GM23248 (cell line): ENCODE measurements at regions not wholly inside any gene's neighbourhood (a gene's known extent, or its start where the extent isn't known, plus 50 kb on each side); places are given as distances from the start of the nearest gene placed in this dataset.

ENCODE experiments used
- DNase-seq: peaks from one replicate; pipeline ENCODE4 v3.0.0-alpha.2; 2015
- H2AFZ ChIP-seq: fragments of 200-600 bp; sonication (generic); 2 replicates; pipeline ENCODE4 v1.6.1; 2016; ENCODE audit warnings: antibody characterized with exemption
- H3F3A ChIP-seq: fragments of 200-600 bp; sonication (generic); 2 replicates; pipeline ENCODE4 v1.6.1; 2016; ENCODE audit warnings: mild to moderate bottlenecking, antibody characterized with exemption, mixed run types; ENCODE audit not compliant: insufficient read depth
- H3K27ac ChIP-seq: fragments of 200-600 bp; sonication (generic); 2 replicates; pipeline ENCODE4 v1.5.1; 2016; ENCODE audit warnings: mild to moderate bottlenecking
- H3K27me3 ChIP-seq: fragments of 200-600 bp; sonication (generic); replicated peaks from 2 replicates; pipeline ENCODE4 v1.6.1; 2016; ENCODE audit warnings: mild to moderate bottlenecking; ENCODE audit not compliant: insufficient read depth
- H3K36me3 ChIP-seq: fragments of 200-600 bp; sonication (generic); 2 replicates; pipeline ENCODE4 v1.6.1; 2016; ENCODE audit warnings: low read depth, mild to moderate bottlenecking
- H3K4me1 ChIP-seq: fragments of 200-600 bp; sonication (generic); 2 replicates; pipeline ENCODE4 v1.6.1; 2016; ENCODE audit warnings: mild to moderate bottlenecking; ENCODE audit not compliant: insufficient read depth
- H3K4me2 ChIP-seq: fragments of 200-600 bp; sonication (generic); one replicate; pipeline ENCODE4 v1.6.1; 2016; ENCODE audit warnings: mild to moderate bottlenecking; ENCODE audit not compliant: unreplicated experiment
- H3K4me3 ChIP-seq: fragments of 200-600 bp; sonication (generic); 2 replicates; pipeline ENCODE4 v1.5.1; 2016; ENCODE audit warnings: mild to moderate bottlenecking
- H3K79me2 ChIP-seq: fragments of 200-600 bp; sonication (generic); 2 replicates; pipeline ENCODE4 v1.6.1; 2016; ENCODE audit warnings: mild to moderate bottlenecking; ENCODE audit not compliant: insufficient read depth
- H3K9ac ChIP-seq: fragments of 200-600 bp; sonication (generic); 2 replicates; pipeline ENCODE4 v1.6.1; 2016; ENCODE audit warnings: mild to moderate bottlenecking
- H3K9me2 ChIP-seq: fragments of 200-600 bp; sonication (generic); 2 replicates; pipeline ENCODE4 v1.6.1; 2016; ENCODE audit warnings: mixed run types, mild to moderate bottlenecking, moderate library complexity; ENCODE audit not compliant: insufficient read depth
- H3K9me3 ChIP-seq: fragments of 200-600 bp; sonication (generic); one replicate; pipeline ENCODE4 v1.6.1; 2017; ENCODE audit warnings: low read depth
- H4K20me1 ChIP-seq: fragments of 200-600 bp; sonication (generic); 2 replicates; pipeline ENCODE4 v1.6.0; 2016; ENCODE audit not compliant: insufficient read depth
- EZH2 ChIP-seq: fragments of 200-600 bp; sonication (generic); IDR thresholded peaks from 2 replicates; pipeline ENCODE4 v1.6.1; 2018; ENCODE audit warnings: antibody characterized with exemption, mild to moderate bottlenecking; ENCODE audit not compliant: insufficient read depth, poor library complexity, severe bottlenecking
- EZH2phosphoT487 ChIP-seq: fragments of 200-600 bp; sonication (generic); IDR thresholded peaks from 2 replicates; pipeline ENCODE4 v1.6.1; 2018; ENCODE audit warnings: antibody characterized with exemption, moderate library complexity, mild to moderate bottlenecking, low read depth; ENCODE audit not compliant: insufficient read depth
- WGBS, 2 experiments: methylation state at CpG; one replicate each; pipeline ENCODE4 v1.1.6; 2015 to 2017; ENCODE audit warnings: low lambda C conversion rate in 2 of 2, low coverage in 1 of 2; ENCODE audit errors: missing lambda C conversion rate in 2 of 2; 5-methylcytosine and 5-hydroxymethylcytosine counted together
- in situ Hi-C: fragments of 300-500 bp; cut with MboI; formaldehyde crosslinking; loops from 2 replicates; pipeline ENCODE4 v1.15.0; 2020

DNA sequence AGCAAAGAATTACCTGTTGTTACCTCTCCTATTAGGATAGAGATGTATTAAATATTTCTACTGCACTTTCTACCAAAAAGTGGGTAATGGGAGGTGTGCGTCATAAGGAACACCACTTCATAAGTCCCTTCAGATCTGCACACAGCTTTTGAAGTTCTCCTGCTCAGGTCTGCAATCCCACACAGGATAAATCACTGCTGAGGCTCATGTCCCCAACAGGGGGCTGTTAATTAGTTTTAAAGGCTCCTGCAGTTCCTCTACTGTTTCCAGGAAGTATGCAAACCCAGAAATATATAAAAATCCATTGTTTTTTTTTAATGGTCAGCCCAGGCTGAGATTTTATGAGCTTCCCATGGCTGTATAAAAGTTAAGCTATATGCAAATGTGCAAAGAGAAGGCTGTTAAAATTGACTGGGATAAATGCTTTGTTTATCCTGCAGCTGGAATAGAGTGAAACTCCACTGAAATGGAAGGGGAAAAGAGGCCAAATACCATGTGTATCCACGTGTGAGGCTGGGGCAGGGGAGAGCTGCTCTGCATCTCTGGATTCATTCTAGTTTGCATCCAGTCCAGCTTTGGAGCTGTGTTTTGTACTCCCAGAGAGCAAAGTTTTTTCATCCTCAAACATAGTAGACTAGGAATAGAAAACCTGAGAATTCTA lies 903.7 kb downstream of the TDRD15 start:
- Histone ChIP-seq H3F3A (no peaks in the 10 kb centered on the region), H3K4me1 (no peaks in the 10 kb centered on the region), H4K20me1 (no peaks in the 10 kb centered on the region), H3K4me3 (no peak overlapping the region), H3K9me3 (no peaks in the 10 kb centered on the region), H3K9ac (no peak overlapping the region), H2AFZ (no peak overlapping the region), H3K36me3 (no peaks in the 10 kb centered on the region), H3K27me3 (no peaks in the 10 kb centered on the region), H3K9me2 (no peaks in the 10 kb centered on the region; the same call in 1 of the 2 replicates), H3K4me2 (no peak overlapping the region), H3K79me2 (no peaks in the 10 kb centered on the region), H3K27ac (no peak overlapping the region)
- TF ChIP-seq EZH2phosphoT487 (no peak), EZH2 (no peak)
- in situ Hi-C loops = no loop called here
- no peak for DNase-seq
- 6 to 8% methylated on average over 2 of the region's 2 CpGs for WGBS, 2 experiments

DNA sequence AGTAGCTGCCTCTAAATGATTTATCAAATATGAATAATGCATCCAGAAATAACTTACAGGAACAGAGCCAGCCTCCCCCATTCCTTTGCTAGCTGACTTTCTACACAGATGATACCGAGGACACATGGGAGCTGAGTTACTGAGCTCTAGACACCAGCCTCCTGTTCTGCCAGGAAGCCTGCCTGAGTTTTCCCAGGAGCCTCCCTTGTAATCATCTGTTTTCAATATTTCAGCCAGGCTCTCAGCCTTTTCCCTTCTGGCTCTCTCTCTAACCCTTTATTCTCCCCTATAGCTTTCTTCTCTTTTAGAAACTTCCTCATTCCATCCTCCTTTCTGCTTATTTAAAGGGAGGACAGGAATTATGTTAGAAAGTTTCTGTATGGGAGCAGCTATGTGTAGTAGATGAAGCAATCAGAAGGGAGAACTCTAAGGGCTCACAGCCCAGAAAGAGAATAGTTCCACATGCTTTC lies 911.6 kb downstream of the TDRD15 start:
- Histone ChIP-seq H3K9ac (no peak overlapping the region), H3K9me2 (no peaks in the 10 kb centered on the region; the same call in 1 of the 2 replicates), H3K9me3 (no peaks in the 10 kb centered on the region), H3K79me2 (no peaks in the 10 kb centered on the region), H3K4me3 (no peak overlapping the region), H3K27me3 (no peaks in the 10 kb centered on the region), H2AFZ (no peak overlapping the region), H3K4me2 (no peak overlapping the region), H3K36me3 (no peaks in the 10 kb centered on the region), H4K20me1 (no peaks in the 10 kb centered on the region), H3F3A (no peaks in the 10 kb centered on the region), H3K4me1 (no peaks in the 10 kb centered on the region), H3K27ac (no peak overlapping the region)
- TF ChIP-seq EZH2 (no peak), EZH2phosphoT487 (no peak)
- in situ Hi-C loops = no loop called here
- 0 to 6% methylated on average over 1 of the region's 1 CpG for WGBS, 2 experiments
- DNase-seq = no peak

DNA sequence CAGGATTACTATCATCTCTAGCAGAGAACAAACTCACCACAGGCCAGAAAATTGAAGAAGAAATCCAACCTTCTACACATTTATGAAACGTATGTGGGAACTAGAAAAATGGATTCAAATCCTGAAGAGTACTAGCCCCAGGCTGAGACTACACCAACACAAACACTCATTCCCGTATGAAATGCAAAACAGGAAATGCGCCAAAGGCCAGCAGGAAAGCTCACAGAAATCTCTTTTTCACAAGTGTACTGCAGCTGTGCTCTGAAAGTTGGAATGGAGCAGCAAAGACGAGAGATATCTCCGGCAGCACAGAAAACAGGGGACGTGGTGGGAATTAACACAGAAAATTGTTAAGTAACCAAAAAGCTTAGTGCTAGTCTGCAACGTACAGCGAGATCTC lies 913.5 kb downstream of the TDRD15 start:
- no peak overlapping the region for H2AFZ ChIP-seq
- no peak overlapping the region for H3K9ac ChIP-seq
- no peaks in the 10 kb centered on the region for H3K27me3 ChIP-seq
- H3K79me2 ChIP-seq = no peaks in the 10 kb centered on the region
- H3F3A ChIP-seq = no peaks in the 10 kb centered on the region
- H3K4me2 ChIP-seq = no peak overlapping the region
- in situ Hi-C loops = no loop called here
- 2% methylated on average over 8 of the region's 8 CpGs for WGBS, 2 experiments
- H3K4me1 ChIP-seq = no peaks in the 10 kb centered on the region
- no peak for DNase-seq
- no peaks in the 10 kb centered on the region for H4K20me1 ChIP-seq
- H3K9me3 ChIP-seq = no peaks in the 10 kb centered on the region
- TF ChIP-seq EZH2phosphoT487 = no peak
- no peak for TF ChIP-seq EZH2
- no peak overlapping the region for H3K4me3 ChIP-seq
- H3K36me3 ChIP-seq = no peaks in the 10 kb centered on the region
- no peak overlapping the region for H3K27ac ChIP-seq
- no peaks in the 10 kb centered on the region for H3K9me2 ChIP-seq

DNA sequence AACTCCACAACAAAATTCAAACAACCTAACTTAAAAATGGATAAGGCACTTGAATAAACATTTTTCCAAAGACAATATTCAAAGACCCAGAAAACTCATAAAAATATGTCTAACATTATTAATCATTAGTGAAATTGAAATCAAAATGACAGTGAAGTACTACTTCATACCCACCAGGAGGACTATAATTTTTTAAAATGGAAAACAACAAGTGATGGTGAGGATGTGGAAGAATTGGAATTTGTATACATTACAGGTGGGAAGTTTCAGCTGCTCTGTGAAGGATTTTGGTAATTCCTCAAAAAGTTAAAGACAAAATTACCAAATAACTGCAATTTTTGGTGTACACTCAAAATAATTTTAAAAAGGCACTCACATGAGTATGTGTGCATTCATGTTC lies 920.0 kb downstream of the TDRD15 start:
- Histone ChIP-seq H4K20me1 (no peaks in the 10 kb centered on the region), H3K27ac (no peak overlapping the region), H3F3A (no peaks in the 10 kb centered on the region), H3K36me3 (no peaks in the 10 kb centered on the region), H3K4me3 (no peak overlapping the region), H3K4me1 (no peaks in the 10 kb centered on the region), H3K9me3 (no peaks in the 10 kb centered on the region), H3K27me3 (no peaks in the 10 kb centered on the region), H3K9ac (no peak overlapping the region), H2AFZ (no peak overlapping the region), H3K9me2 (no peaks in the 10 kb centered on the region), H3K4me2 (no peak overlapping the region), H3K79me2 (no peaks in the 10 kb centered on the region)
- DNase-seq = no peak
- in situ Hi-C loops = no loop called here
- TF ChIP-seq EZH2 = no peak
- TF ChIP-seq EZH2phosphoT487 = no peak
